Skin epidermis (tissue), 12 donors: ENCODE measurements at regions not wholly inside any gene's neighbourhood (a gene's known extent, or its start where the extent isn't known, plus 50 kb on each side); places are given as distances from the start of the nearest gene placed in this dataset.
A peak's percentile ranks its signal among the peaks of the same experiment; 100 is the strongest.
"Not testable (repeated sequence)": the region's sequence is repeated elsewhere in the genome, so short reads cannot be mapped to it uniquely, and the experiment has no call there.

Source experiments
- H3K27ac ChIP-seq, 21 experiments: fragments of 200-600 bp; sonication (generic) in 11 of 21; one replicate each; pipeline ENCODE4 v1.5.0; 2020; ENCODE audit warnings: mild to moderate bottlenecking in 3 of 21, inconsistent platforms in 2 of 21, moderate library complexity in 2 of 21
- H3K4me3 ChIP-seq, 7 experiments: fragments of 200-600 bp; sonication (generic) in 2 of 7; one replicate each; pipeline ENCODE4 v1.5.0; 2020; ENCODE audit warnings: inconsistent platforms in 2 of 7, mild to moderate bottlenecking in 2 of 7, moderate library complexity in 1 of 7

DNA sequence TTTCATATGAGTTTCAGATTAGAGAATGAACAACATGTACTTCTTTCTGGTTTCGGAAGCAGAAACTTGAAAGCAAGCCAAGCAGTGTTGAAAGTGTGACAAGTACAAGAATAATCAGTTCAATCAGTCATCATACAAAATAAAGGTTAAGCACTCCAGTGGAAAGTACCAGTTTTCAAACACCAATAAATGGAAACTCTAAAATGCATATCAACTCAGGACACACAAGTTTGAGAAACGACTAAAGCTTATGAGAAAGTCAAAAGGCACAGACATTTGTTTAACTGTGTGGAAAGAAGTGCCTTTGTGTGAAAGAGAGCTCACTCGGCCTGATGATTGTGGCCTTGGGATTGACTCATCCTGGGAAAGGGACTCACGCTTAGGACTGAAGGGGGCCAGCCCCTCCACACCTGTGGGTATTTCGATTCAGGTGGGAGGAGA lies 60.6 kb upstream of the AKR1C1 start:
- H3K27ac ChIP-seq: peak overlapping the region in 4 of 21 experiments; percentile 12 to 59 (median 25)

DNA sequence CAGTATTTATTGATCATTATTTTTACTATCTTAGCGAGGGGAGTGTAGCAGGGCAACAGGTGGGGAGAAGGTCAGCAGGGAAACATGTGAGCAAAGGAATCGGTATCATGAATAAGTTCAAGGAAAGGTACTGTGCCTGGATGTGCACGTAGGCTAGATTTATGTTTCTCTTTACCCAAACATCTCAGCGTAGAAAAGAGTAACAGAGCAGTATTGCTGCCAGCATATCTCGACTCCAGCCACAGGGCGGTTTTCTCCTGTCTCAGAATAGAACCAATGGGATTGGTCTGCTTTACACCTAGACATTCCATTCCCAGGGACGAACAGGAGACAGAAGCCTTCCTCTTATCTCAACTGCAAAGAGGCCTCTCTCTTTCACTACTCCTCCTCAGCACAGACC lies 60.1 kb upstream of the AKR1C1 start:
- peak overlapping the region in 3 of 21 experiments; percentile 14 to 59 (median 36) for H3K27ac ChIP-seq
- H3K4me3 ChIP-seq: not testable (repeated sequence)

More for the DNA sequence above, 60.6 kb upstream of the AKR1C1 start:
- no peak overlapping the region for H3K4me3 ChIP-seq

DNA sequence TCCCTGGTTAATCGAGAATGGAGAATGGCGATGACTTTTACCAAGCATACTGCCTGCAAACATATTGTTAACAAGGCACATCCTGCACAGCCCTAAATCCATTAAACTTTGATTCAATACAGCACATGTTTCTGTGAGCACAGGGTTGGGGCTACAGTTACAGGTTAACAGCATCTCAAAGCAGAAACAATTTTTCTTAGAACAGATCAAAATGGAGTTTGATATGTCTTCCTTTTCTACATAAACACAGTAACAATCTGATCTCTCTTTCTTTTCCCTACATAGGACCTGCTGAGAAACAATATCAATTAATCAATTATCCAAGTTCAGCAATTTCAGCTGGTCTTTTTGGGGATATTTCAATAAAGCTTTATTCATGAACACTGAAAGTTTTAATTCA lies 59.5 kb upstream of the AKR1C1 start:
- not testable (repeated sequence) for H3K27ac ChIP-seq

DNA sequence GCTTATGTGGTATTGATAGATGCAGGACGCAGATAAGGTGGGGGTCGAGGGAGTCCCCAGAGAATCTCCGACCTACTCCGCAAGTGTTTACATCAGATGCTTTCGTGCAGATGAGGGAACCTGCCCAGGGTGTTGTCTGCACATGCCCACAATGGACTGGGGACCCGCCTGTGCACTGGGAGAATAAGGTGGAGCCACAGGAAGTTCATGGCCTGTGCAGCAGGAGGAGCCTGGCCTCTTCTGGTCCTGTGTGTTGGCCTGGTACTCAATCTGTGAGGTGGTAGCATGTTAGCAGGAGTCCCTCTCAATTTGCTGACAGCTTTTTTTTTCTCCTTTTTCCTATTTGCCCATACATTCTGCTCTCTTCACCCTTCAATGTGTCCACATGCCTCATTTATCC lies 54.1 kb upstream of the AKR1C1 start:
- H3K27ac ChIP-seq: no peak overlapping the region

More for the DNA sequence above, 59.5 kb upstream of the AKR1C1 start:
- not testable (repeated sequence) for H3K4me3 ChIP-seq

More for the DNA sequence above, 54.1 kb upstream of the AKR1C1 start:
- no peak overlapping the region for H3K4me3 ChIP-seq
